GM18867 (cell line): ENCODE measurements at regions not wholly inside any gene's neighbourhood (a gene's known extent, or its start where the extent isn't known, plus 50 kb on each side); places are given as distances from the start of the nearest gene placed in this dataset.
A peak's percentile ranks its signal among the peaks of the same experiment; 100 is the strongest.

Experiments used
- ATAC-seq: cut with Tn5 transposase; IDR thresholded peaks from one replicate; pipeline ENCODE4 v1.9.1; 2021; ENCODE audit warnings: mild to moderate bottlenecking, moderate library complexity; ENCODE audit not compliant: unreplicated experiment

DNA sequence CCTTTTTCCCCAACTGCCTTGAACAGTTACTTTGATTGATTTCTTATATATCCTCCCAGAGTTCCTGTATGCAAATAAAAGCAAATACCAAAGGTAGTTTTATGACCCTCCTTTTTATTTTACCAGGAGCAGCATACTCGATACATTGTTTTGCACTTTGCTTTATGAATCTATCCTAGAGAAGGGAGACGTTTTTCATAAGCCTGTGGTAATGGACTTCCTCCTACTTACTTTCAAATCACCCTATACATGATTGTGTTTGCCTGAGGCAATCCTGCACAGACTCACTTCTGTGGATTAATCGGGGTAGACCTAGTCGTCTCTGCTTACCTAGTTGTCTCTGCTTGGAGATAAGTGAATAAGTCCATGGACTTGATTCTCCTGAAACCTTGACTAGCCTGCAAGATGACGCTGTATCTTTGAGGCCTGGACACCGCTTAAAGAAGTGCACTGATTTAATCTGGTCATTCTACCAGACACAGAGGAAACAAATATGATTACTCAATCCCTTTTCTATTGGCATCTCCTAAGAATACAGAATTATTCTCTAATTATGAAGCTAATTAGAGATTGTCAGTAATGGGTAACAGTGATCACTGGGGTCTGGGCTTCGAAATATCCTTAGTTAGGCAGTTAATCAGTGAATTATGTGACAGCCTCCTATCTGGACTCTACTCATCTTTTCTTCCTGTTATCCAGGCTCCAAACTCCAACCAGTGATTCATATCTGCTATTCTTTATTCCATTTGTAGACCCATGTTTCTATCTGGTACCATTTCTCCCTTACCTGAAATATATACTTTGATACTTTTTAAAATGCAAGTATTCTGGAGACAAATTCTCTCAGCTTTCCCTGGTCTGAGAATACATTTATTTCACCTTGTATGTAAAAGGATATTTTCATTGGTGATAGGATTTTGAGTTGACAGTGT is 447.4 kb upstream of the TRIB2 start:
- no peak for ATAC-seq

DNA sequence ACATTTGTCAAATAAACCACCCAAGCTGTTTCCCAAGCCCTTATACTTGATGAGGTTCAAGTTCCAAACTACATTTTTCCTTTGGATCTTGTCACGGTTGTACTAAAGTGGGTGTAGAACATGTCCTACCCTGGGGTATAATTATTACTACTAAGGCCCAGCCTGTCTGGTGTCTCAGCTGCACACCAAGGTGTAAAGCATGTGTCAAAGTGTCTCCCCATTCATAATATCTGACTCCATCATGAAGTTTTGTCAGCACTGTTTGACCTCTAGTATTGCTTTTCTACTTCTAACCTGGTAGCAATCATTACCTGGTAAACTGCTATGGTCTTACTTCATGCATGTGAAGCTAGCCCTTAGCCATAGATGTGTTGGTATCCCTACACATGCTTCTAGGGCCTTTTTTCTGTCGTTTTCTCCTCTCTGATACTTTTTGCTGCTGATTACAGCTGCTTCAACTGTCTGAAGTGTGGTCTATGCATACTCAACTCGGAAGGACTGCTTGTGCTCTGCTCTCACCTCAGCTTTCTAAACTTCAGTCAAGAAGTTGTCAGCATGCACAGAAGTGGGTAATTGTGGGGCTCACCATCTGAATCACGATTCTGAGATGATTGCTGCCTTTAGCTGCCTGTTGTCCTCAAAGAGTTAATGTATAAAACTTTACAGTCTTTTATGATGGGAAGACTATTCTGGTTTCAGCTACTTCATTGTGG is 445.7 kb upstream of the TRIB2 start:
- peak; percentile 65 for ATAC-seq

DNA sequence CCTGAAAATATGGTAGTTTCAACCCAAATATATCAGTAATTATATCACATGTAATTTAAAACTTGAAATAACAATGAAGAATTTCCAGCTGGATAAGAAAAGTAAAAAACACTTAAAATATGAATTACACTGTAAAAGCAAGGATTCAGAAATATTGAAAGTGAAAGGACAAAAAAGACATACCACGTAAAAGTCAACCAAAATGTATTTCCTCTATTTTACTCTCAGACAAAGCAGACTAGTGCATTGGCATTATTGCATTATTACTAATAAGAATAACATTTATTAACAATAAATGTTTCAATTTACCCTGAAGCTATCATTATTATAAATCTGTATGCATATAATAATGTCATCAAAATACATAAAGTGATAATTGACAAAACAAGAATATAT is 445.1 kb upstream of the TRIB2 start:
- ATAC-seq: peak; percentile 64

DNA sequence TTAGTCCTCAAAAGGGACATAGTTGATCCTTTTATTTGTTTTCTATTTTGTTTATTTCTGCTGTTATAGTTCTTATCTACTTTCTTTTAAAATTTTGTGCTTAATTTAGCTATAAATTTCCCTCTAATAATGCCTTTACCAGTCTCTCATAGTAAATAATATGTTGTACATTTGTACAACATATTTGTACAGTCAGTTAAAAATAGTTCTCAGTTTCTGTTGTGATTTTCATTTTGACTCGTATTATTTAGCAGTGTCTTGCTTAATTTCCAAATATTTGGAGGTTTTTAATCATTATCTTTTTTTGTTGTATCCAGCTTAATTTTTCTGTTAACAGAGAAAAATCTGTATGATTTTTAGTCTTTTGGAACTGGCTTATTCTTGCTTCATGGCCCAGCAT is 443.6 kb upstream of the TRIB2 start:
- peak; percentile 35 for ATAC-seq

DNA sequence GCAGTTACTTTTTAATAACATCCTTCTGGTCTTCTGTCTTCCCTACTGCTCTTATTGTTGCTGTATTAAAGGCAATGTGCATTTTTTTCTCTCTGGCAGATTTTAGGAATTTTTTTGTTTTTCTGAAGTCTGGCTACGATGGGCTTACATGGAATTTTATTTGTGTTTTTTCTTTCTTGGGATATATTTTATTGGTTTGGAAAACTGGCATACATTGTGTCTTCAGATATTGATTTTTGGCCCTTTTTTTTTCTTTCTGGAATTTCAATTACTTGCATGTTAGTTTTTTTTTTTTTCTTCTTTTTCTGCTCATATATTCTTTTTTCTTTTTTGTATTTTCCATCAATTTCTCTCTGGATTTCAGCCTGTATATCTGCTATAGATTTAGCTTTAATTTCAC is 442.1 kb upstream of the TRIB2 start:
- no peak for ATAC-seq

DNA sequence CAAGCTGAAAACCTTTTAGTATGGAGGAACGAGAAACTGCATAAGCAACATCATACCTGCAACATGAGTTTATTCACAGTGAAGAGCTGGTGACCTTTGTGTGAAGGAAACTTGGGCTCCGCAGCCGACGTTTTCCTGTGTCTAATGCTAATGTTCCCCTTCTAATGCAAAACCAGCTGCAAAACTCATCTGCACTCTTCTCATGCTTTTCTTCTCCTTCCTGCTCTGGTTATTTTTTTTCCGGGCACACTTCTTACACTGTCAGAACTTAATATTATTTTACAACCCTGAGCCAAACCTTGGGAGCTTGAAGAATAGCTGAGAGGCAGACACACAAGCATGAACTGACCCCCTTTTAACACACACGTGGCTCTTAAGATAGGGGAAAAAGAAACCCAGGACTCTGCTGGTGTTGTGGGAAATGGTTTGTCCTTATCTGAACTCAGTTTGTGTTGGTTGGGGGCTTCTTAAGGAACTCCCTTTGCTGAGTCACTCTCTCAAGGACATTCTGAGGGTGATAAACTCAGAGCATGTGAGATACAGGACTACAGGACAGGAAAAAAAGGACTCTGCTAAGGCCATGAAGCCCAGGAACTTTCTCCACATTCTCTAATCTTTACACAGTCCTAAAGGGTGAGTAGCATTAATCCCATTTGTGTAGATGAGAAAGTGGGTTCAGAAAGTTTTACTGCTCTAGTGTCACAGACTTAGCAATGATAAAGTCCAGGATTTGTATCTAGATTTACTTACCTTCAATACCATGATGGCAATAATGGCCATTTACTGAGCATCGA is 439.3 kb upstream of the TRIB2 start:
- no peak for ATAC-seq

DNA sequence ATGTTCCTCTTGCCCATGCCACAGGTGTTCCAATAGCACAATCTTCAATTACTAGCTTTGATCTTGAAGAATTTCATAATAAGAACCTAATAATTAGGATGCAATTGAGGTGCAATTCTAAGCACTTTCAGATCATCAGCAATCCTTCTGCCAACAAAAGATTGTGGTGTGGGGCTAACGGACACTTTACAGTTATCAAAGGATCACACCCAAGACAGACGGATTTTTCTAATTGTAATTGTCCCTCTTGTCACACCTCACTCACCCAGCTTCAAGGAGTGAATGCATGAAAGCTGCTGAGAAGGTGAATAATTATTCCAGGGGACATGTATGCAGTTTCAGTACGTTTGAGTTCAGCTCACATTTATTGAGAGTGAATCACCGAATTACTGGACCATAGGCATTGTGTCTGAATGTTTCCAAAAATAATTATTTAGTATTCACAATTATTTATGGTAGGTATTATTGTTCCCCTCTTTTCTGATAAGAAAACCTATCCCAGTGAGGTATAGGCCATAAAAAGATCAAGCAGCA is 438.5 kb upstream of the TRIB2 start:
- ATAC-seq: no peak

DNA sequence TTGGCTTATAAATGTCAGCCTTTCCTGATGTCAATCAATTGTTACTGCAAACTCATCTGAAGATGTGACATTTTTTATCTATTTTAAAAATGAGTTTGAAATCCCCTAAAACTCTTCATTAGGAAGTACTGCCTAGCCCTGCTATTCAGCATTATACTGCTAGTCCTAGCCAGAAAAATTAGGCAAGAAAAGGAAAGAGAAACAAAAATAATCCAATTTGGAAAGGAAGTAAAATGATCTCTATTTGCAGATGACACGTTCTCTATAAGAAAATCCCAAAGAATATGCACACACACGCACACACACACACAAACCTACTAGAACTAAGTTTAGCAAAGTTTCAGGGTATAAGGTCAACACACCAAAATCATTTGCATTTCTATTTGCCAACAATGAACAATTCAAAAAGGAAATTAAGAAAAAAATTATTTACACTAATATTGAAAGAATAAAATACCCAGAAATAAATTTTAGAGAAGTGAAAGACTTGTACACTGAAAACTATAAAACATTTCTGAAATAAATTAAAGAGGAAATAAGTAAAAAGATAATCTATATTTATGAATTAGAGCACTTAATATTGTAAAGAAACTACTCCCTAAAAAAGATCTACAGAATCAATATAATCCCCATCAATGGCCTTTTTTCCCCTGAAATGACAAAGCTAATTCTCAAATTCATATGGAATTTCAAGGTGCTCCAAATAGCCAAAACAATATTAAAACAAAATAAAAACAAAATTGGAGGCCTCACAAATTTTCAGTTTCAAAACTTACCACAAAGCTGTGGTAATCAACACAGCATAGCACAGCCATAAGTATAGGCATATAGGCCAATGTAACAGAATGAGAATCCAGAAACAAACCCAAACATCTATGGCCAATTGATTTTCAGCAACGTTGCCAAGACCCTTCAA is 433.7 kb upstream of the TRIB2 start:
- peak; percentile 85 for ATAC-seq

DNA sequence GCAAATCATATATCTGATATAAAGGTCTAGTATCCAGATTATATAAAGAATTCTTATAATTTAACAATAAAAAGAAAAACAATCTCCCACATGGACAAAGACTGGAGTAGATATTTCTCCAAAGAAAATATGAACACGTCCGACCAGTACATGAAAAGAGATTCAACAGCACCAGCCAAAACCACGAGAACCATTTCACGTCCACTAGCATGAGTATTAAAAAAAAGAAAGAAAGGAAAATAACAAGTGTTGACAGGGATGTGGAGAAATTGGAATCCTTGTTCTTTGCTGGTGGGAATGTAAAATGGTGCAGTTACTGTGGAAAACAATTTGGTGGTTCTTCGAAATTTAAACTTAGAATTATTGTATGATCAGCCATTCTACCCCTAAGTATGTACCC is 432.7 kb upstream of the TRIB2 start:
- ATAC-seq: no peak

DNA sequence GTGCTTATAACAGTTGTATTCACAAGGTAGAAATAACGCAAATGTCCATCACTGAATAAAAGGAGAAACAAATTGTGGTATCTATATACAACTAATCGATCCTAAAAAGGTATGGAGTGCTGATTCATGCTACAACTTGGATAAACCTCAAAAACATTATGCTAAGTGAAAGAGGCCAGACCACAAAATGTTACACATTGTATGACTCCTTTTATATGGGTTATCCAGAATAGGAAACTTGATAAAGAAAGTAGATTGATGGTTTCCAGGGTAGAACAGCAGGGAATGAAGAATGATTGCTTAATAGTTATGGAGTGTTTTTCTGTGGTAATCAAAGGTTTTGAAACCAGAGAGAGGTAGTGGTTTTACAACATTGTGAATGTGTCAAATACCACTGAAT is 432.2 kb upstream of the TRIB2 start:
- ATAC-seq: no peak

DNA sequence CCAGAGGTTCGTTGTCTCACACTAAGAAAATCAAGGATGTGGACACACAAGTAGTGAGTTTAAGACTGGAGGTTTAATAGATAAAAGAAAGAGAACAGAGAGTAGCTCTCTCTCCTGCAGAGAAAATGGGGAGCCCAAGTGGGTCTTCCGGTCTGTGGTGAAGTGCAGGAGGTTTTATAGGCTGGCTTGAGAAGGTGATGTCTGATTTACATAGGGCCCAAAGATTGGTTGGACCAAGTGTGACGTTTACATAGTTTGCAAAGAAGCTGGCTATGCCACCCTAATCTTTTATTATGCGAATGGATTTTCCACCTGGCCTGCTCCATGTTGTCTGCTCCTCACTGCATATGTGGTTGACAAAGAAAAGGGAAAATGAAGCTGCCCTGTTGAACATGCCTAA is 430.4 kb upstream of the TRIB2 start:
- no peak for ATAC-seq

DNA sequence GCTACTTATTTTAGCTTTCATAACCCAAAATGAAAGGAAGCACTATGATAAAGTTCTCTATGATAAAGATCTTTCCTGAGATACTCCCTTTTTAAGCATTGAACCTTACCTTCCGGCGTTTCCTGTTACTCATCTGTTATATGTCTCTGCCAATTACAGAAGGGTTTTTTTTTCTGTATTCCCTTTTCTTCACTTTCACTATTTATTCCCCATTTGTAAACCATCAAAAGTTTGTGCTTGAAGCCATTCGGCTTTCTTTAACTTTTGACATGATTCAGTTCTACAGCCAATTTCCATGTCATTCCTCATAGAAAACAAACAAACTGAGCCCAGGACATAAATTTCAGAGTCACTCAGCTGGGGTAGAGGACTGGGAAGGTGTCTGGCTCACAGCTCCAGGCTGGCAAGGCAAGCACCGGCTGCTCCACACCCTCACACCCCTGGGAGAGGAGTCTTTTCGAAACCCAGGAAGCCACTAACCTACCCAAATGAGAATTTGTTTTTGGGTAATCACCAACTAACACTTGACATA is 429.4 kb upstream of the TRIB2 start:
- peak; percentile 29 for ATAC-seq

DNA sequence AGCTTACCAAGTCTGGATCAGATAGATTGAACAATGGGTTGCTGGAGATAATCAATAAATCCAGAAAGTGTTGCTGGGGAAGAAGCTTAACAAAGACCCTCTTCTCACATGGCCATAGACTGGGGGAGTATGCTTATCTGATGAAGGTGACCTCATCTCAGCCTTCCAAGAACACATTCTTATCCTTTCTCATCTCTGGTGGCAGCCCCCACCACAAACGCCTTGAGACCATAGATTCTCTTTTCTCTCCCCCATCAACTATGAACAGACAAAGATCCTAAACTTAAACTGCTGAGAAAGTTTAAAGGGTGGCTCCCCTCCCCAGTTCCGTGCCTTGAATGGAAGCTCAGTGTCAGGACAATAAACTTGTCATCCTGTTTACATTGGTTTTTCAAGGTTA is 428.7 kb upstream of the TRIB2 start:
- no peak for ATAC-seq

DNA sequence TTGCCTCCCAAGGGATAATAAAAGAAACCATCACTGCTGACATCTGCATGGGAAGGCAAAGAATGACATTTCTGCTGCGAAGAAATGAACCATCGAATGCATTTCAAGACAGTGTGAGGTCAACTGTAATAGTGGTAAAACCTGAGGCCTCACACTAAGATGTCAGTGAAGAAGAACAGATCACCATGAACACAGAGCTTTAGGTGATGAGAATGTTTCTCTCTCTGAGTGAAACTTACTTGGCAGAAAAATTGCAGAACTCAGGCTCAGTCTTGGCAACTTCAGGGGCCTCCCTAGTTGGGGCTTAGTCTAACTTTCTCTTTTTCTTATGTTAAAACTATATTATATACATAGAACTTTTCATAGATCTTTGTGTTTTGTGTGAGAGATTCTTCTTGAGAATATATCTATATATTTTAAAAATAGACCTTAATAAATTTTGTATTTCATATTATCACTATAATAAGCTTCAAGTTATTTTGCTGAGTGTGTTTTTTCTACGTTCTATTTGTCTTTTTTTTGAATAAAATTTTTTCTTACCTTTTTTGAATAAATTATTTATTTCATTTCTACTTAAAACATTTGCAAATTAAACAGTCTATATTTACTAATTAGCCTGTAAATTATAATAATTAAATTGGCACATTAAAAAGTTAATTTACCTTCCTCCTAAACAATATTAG is 427.5 kb upstream of the TRIB2 start:
- no peak for ATAC-seq

DNA sequence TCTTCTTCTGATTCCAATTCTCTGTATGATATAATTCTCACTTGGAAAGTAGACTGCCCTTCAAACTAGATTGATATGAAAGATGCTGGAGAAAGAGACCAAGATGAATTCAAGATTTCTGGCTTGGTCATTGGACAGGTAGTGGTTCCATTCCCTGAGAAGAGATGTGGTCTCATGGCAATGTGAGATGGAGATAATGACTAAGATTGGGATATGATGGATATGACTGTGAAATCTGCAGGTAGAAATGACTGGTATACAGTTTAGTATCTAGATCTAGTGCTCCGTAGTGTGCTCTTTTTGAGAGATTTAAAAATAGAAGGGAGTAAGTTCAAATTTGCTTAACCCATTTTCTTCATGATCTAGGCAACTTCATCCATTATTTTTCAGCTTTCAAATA is 425.4 kb upstream of the TRIB2 start:
- ATAC-seq: no peak

DNA sequence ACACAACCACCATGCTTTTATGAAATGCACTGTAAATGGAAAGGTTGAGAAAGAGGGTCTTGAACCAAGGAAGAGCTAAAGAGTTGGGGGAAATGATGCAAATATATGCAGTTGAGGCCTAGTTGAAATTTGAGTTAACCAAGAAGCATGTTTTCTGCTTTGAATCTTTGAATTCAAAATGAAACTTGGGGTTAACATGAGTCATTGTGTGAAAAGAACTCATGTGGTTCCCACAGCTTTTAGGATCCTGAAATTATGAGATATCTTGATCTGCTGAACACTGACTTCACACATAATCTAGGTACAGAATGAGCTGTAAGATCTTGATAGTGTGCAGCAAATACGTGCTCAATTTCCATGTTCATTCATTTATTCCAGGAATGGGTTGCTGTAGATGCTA is 422.9 kb upstream of the TRIB2 start:
- peak; percentile 98 for ATAC-seq

DNA sequence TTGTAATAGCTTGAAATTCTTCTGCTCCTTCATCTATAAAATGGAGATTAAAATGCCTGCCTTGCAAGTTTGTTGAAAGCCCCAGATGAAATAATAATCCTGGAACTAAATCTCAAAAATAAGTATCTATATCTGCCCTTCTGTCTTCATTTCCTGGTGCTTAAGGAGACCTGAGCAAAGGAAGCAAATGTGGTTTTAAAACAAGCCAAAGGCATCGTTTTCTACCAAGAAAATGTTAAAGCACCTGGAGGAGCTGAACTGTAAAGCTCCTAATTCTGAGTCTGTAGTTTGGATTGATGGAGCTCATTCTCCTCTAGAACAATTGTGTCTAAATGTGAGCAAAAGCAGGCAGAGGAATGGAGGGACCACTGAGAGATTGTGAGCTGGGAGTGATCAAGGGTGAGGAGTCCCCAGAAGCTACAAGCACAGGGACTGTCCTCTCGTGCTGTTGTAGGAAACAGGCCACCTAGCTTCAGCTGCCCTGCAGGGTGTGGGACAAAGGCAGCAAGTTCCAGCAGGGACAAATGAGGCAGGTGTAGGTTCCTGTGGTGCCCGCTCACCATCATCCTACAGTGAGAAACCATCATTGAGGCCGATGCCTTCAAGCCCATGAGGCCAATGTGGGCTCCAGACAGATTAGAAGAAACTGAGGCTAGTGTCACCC is 420.7 kb upstream of the TRIB2 start:
- ATAC-seq: no peak

DNA sequence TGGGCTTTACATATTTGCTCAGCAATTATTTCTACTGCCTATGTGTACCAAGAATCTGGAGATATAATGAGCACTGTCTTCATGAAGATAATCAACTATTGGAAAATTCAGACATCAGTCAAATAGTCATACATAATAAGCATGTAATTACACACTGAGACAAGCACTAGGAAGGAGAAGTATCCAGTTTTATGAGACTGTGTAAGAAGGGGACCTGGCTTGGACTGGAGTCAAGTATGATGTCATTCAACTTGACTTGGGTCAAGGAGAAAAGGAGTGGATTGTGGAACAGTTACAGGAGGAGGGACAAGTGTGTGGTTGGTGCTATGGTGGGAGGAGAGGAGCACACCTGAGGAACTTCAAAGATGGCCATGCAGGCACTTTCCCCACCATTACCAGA is 419.8 kb upstream of the TRIB2 start:
- ATAC-seq: no peak

DNA sequence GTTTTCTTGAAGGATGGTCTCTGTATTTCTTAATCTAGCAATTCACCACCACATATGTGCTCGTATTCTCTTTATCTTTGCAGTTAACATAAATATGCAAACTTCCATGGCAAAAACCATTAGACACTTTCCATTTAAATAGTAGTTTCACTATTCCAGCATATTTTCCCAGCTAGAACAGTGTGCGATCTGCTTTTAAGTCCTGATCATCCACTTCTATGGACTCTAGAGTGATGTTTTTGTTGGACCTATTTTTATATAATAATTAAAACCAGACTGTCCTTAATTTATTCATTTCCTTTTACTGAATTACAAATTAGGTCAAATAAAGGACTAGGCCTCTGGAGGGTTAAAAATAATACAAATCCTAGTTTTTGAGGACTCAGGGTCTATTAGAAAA is 418.4 kb upstream of the TRIB2 start:
- ATAC-seq: no peak
